ENCODE measurements at regions not wholly inside any gene's neighbourhood (a gene's known extent, or its start where the extent isn't known, plus 50 kb on each side); places are given as distances from the start of the nearest gene placed in this dataset.

GRCh38 chr7:52026140-52026539 is 709.5 kb upstream of the COBL start:
- no peak for TF ChIP-seq CTCF (IDR thresholded peaks at IDR 0.05; ENCODE audit: insufficient read depth, low read length)
- H3K4me3 ChIP-seq (ENCODE audit: low read depth, low read length), result no peak overlapping the region
- DNase-seq (ENCODE audit: low read depth), result no peak

GRCh38 chr7:52021343-52021742 is 704.7 kb upstream of the COBL start:
- H3K4me3 ChIP-seq (ENCODE audit: low read depth, low read length), result no peak overlapping the region
- TF ChIP-seq CTCF (IDR thresholded peaks at IDR 0.05; ENCODE audit: insufficient read depth, low read length), result no peak
- no peak for DNase-seq (ENCODE audit: low read depth)

- H3K4me3 ChIP-seq (ENCODE audit: low read depth, low read length), result no peak overlapping the region
- no peak for TF ChIP-seq CTCF (IDR thresholded peaks at IDR 0.05; ENCODE audit: insufficient read depth, low read length)
- no peak for DNase-seq (ENCODE audit: low read depth)
Observed at GRCh38 chr7:52018680-52019054, 702.1 kb upstream of the COBL start.

GRCh38 chr7:52017802-52018679 is 701.4 kb upstream of the COBL start:
- H3K4me3 ChIP-seq (ENCODE audit: low read depth, low read length), result no peak overlapping the region
- no peak for TF ChIP-seq CTCF (IDR thresholded peaks at IDR 0.05; ENCODE audit: insufficient read depth, low read length)
- DNase-seq (ENCODE audit: low read depth), result no peak

GRCh38 chr7:52009181-52009580 is 692.6 kb upstream of the COBL start:
- no peak for TF ChIP-seq CTCF (IDR thresholded peaks at IDR 0.05; ENCODE audit: insufficient read depth, low read length)
- no peak for DNase-seq (ENCODE audit: low read depth)
- H3K4me3 ChIP-seq (ENCODE audit: low read depth, low read length), result no peak overlapping the region

- no peak for DNase-seq (ENCODE audit: low read depth)
- no peak for TF ChIP-seq CTCF (IDR thresholded peaks at IDR 0.05; ENCODE audit: insufficient read depth, low read length)
- H3K4me3 ChIP-seq (ENCODE audit: low read depth, low read length), result no peak overlapping the region
Observed at GRCh38 chr7:52006674-52007073, 690.1 kb upstream of the COBL start.

GRCh38 chr7:52005613-52006012 is 689.0 kb upstream of the COBL start:
- DNase-seq (ENCODE audit: low read depth), result no peak
- no peak for TF ChIP-seq CTCF (IDR thresholded peaks at IDR 0.05; ENCODE audit: insufficient read depth, low read length)
- no peak overlapping the region for H3K4me3 ChIP-seq (ENCODE audit: low read depth, low read length)

Measured in fibroblast of the aortic adventitia (primary cell).